ENCODE measurements at regions not wholly inside any gene's neighbourhood (a gene's known extent, or its start where the extent isn't known, plus 50 kb on each side); places are given as distances from the start of the nearest gene placed in this dataset.

- TF ChIP-seq, protein P1, sequence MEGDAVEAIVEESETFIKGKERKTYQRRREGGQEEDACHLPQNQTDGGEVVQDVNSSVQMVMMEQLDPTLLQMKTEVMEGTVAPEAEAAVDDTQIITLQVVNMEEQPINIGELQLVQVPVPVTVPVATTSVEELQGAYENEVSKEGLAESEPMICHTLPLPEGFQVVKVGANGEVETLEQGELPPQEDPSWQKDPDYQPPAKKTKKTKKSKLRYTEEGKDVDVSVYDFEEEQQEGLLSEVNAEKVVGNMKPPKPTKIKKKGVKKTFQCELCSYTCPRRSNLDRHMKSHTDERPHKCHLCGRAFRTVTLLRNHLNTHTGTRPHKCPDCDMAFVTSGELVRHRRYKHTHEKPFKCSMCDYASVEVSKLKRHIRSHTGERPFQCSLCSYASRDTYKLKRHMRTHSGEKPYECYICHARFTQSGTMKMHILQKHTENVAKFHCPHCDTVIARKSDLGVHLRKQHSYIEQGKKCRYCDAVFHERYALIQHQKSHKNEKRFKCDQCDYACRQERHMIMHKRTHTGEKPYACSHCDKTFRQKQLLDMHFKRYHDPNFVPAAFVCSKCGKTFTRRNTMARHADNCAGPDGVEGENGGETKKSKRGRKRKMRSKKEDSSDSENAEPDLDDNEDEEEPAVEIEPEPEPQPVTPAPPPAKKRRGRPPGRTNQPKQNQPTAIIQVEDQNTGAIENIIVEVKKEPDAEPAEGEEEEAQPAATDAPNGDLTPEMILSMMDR (IDR thresholded peaks at IDR 0.05): no peak
- H3K4me3 ChIP-seq: no peak overlapping the region
- DNase-seq (ENCODE audit: low spot score): no peak
- H3K4me1 ChIP-seq (ENCODE audit: control insufficient read depth in 1 of 2, low read depth in 2 of 2): no peaks in the 10 kb centered on the region
- no peaks in the 10 kb centered on the region for H3K36me3 ChIP-seq
- ATAC-seq (ENCODE audit: insufficient number of reproducible peaks, low FRiP score, low read depth): no peak
- no peaks in the 10 kb centered on the region for H3K27me3 ChIP-seq (replicated peaks; ENCODE audit: insufficient read depth)
- no peak overlapping the region for H3K27ac ChIP-seq
- no peaks in the 10 kb centered on the region for H3K9me3 ChIP-seq
Observed at GRCh38 chr9:20015427-20015931, 226.6 kb upstream of the SLC24A2 start.

GRCh38 chr9:20014168-20014567 is 225.3 kb upstream of the SLC24A2 start:
- TF ChIP-seq, protein P1 (IDR thresholded peaks at IDR 0.05): no peak
- no peak for DNase-seq (ENCODE audit: low spot score)
- no peak overlapping the region for H3K4me3 ChIP-seq
- no peaks in the 10 kb centered on the region for H3K27me3 ChIP-seq (replicated peaks; ENCODE audit: insufficient read depth)
- H3K4me1 ChIP-seq (ENCODE audit: control insufficient read depth in 1 of 2, low read depth in 2 of 2): no peaks in the 10 kb centered on the region
- no peaks in the 10 kb centered on the region for H3K9me3 ChIP-seq
- H3K36me3 ChIP-seq: no peaks in the 10 kb centered on the region
- ATAC-seq (ENCODE audit: insufficient number of reproducible peaks, low FRiP score, low read depth): no peak
- no peak overlapping the region for H3K27ac ChIP-seq

GRCh38 chr9:20012232-20012631 is 223.4 kb upstream of the SLC24A2 start:
- Histone ChIP-seq H3K9me3 (no peaks in the 10 kb centered on the region), H3K4me3 (no peak overlapping the region), H3K36me3 (no peaks in the 10 kb centered on the region), H3K4me1 (ENCODE audit: control insufficient read depth in 1 of 2, low read depth in 2 of 2) (no peaks in the 10 kb centered on the region), H3K27ac (no peak overlapping the region), H3K27me3 (replicated peaks; ENCODE audit: insufficient read depth) (no peaks in the 10 kb centered on the region)
- no peak for DNase-seq (ENCODE audit: low spot score)
- TF ChIP-seq, protein P1 (IDR thresholded peaks at IDR 0.05): no peak
- no peak for ATAC-seq (ENCODE audit: insufficient number of reproducible peaks, low FRiP score, low read depth)

- Histone ChIP-seq H3K4me1 (ENCODE audit: control insufficient read depth in 1 of 2, low read depth in 2 of 2) (no peaks in the 10 kb centered on the region), H3K27me3 (replicated peaks; ENCODE audit: insufficient read depth) (no peaks in the 10 kb centered on the region), H3K4me3 (no peak overlapping the region), H3K9me3 (no peaks in the 10 kb centered on the region), H3K36me3 (no peaks in the 10 kb centered on the region), H3K27ac (no peak overlapping the region)
- DNase-seq (ENCODE audit: low spot score): no peak
- TF ChIP-seq, protein P1 (IDR thresholded peaks at IDR 0.05): no peak
- no peak for ATAC-seq (ENCODE audit: insufficient number of reproducible peaks, low FRiP score, low read depth)
Observed at GRCh38 chr9:20009606-20010005, 220.8 kb upstream of the SLC24A2 start.

- H3K9me3 ChIP-seq: no peaks in the 10 kb centered on the region
- H3K4me3 ChIP-seq: no peak overlapping the region
- H3K4me1 ChIP-seq (ENCODE audit: control insufficient read depth in 1 of 2, low read depth in 2 of 2): no peaks in the 10 kb centered on the region
- no peaks in the 10 kb centered on the region for H3K27me3 ChIP-seq (replicated peaks; ENCODE audit: insufficient read depth)
- no peak for ATAC-seq (ENCODE audit: insufficient number of reproducible peaks, low FRiP score, low read depth)
- TF ChIP-seq, protein P1 (IDR thresholded peaks at IDR 0.05): no peak
- no peaks in the 10 kb centered on the region for H3K36me3 ChIP-seq
- no peak for DNase-seq (ENCODE audit: low spot score)
- H3K27ac ChIP-seq: no peak overlapping the region
Observed at GRCh38 chr9:20002011-20002410, 213.2 kb upstream of the SLC24A2 start.
